ENCODE measurements at regions not wholly inside any gene's neighbourhood (a gene's known extent, or its start where the extent isn't known, plus 50 kb on each side); places are given as distances from the start of the nearest gene placed in this dataset.

- DNase-seq (ENCODE audit: low spot score) = no peak
- no peak for FAIRE-seq
Measured at GRCh38 chr2:16125614-16126516, 185.5 kb downstream of the MYCN start.

DNA sequence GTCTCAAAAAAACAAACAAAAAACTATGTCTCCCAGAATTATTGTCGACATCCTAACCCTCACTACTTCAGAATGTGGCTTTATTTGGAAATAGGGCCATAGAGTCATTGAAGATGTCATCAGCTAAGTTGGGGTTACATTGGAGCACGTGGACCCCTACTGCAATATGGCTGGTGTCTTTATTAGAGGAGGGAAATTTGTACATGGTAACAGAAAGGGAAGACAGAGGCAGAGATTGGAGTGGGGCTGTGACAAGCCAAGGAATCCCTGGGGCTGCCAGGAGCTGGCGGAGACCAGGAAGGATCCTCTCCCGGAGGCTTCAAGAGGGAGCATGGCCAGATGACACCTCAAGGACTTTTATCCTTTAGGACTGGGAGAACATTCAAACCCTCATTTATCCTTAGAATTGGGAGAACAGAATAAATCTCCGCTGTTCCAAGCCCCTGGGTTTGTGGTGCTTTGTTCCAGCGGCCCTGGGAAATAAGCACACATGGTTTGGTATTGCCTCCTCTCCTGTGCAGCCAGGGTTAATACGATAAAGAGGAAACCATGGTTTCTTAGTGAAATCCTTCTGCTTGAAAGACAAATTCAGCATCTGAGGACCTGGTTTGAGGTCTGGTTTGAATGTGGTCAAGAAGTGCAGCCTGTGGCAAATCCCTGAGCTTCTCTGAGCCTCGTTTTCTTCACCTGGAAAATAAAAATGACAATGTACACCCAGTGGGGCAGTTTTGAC is 184.7 kb downstream of the MYCN start:
- FAIRE-seq (no peak), DNase-seq (ENCODE audit: low spot score) (no peak)

DNA sequence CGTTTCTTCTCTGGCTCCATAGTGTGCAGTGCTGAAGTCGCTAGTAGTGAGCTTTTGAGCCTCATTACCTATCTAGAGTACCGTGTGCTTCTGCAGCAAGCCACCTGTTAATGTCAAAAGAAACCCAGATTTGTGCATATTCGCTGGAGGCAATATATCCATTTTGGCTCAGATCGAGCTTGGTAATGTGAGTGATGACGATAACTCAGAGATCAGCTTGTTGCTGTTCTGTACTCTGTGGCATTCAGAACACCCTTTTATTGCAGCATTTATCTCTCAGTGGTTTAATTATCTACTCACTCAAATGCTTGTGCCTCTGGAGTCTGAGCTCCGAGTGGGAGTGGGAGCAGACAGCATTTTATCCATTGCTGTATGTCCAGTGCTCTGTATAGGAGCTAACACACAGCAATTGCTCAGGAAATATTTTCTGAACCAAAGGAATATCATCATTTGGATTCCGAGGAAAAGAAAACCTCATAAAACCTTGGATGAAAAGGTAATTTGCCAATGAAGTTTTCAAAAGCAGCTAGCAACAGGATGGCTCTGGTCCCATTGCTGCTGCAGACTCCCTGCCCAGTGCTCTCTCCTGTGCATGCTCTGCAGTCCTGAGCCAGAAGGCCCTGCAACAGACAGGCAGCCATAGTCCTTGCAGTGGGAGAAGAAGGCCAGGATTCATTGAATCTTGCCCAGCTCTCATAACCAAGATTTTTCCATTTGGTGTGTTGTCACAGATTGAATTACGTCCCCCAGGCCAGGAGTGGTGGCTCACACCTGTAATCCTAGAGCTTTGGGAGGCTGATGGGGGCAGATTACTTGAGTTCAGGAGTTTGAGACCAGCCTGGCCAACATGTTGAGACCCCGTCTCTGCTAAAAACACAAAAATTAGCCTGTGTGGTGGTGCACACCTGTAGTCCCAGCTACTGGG is 183.8 kb downstream of the MYCN start:
- no peak for DNase-seq (ENCODE audit: low spot score)
- FAIRE-seq = no peak

- no peak for FAIRE-seq
- no peak for DNase-seq (ENCODE audit: low spot score)
Measured at GRCh38 chr2:16123421-16123820, 183.1 kb downstream of the MYCN start.

DNA sequence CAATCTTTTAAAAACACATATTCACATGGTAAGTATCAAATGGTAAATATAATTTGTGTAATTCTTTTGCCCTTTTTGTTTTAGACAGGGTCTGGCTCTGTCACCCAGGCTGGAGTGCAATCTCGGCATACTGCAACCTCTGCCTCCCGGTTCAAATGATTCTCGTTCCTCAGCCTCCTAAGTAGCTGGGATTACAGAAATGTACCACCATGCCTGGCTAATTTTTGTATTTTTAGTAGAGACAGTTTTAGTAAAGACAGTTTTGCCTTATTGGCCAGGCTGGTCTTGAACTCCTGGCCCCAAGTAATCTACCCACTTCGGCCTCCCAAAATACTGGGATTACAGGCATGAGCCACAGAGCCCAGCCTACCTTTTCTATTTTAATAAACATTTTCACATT is 182.2 kb downstream of the MYCN start:
- FAIRE-seq = no peak
- no peak for DNase-seq (ENCODE audit: low spot score)

DNA sequence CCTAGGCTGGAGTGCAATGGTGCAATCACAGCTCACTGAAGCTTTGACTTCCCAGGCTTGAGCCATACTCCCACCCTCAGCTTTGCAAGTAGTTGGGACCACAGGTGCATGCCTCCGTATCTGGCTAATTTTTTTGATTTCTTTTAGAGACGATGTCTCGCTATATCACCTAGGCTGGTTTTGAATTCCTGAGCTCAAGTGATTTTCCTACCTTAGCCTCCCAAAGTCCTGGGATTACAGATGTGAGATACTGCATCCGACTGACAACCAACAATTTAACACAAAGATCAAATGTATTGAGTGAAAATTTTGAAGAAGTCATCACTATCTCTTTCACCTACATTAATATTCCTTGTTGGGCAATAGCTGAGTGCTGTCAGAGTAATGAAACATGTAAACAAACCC is 181.6 kb downstream of the MYCN start:
- FAIRE-seq = no peak
- no peak for DNase-seq (ENCODE audit: low spot score)

GRCh38 chr2:16121231-16121985 is 181.1 kb downstream of the MYCN start:
- DNase-seq (ENCODE audit: low spot score) = no peak
- no peak for FAIRE-seq

DNA sequence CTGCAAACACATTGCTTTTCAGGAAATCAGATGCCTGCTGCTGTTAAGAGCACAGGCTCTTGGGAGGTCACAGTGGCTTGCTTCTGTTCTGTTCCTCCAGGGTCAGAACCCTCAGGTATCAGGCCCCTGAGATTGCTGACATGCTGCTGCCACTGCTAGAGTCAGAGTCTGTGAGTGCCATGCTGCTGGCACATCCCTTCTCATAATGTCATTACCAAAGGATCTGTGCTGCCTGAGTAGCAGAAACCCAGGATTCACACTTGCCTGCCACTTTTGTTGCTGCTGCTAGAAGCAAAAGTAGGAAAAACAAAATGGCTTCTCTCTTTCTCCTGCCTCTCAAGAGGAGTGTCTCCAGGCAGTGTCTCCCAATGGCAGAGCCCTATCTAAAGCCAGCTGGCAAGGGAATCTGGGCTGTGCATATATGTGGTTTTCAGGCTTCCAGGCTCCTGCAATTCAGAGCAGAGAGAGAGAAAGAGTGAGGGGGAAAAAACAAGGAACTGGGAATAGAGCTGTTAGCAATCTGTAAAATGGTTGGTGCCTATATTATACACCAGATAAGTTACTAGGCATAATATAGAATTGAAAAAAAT is 180.3 kb downstream of the MYCN start:
- DNase-seq (ENCODE audit: low spot score) (no peak), FAIRE-seq (no peak)

DNA sequence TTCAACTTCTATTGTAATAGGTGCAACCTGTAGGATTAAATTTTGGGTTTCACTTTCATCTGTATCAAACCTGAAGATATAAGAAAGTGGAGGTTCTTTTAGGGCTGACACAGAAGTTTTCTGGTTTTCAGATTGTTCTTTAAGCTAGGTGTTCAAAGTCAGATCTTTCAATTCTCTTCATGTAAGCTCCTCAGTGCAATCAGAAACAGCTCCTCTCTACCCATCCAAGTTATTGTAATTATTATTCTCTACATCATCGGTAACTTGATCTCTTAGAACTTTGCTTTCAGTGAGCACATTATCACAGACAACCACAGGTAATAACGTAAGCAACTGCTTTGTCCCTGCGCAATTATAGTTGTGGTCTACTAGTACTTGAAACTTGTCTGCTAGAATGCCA is 179.4 kb downstream of the MYCN start:
- DNase-seq (ENCODE audit: low spot score) = no peak
- no peak for FAIRE-seq

DNA sequence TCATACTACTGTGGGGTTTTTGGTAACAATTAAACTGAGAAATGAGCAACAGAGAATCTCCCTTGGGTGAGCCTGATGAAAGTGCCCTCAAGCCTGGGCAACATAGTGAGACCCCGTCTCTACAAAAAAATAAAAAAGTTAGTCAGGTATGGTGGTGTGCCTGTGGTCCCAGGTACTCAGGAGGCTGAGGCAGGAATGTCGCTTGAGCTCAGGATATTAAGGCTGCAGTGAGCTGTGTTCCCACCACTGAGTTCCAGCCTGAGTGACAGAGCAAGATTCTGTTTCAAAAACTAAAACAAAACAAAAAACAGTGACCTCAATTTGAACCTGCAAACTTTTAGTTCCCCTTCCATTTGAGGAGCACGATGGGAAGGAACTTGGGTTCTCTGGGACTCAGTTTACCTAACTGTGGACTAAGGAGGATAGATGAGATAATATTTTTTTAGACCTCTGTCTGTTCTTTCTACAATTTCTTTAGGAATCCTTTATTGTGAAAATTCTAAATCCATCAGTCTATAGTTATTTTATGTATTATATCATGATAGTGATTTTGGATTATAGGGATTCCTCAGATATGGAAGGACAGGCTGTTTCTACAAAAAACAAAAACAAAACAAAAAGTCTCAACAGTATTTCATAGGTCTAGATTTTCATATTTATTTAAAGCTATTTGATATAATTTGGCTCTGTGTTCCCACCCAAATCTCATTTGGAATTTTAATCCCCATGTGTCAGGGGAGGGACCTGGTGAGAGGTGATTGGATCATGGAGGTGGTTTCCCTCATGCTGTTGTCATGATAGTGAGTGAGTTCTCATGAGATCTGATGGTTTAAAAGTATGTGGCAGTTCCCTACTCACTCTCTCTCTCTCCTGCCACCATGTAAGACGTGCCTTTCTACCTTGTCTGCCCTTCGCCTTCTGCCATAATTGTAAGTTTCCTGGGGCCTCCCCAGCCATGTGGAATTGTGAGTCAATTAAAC is 178.6 kb downstream of the MYCN start:
- FAIRE-seq = no peak

GRCh38 chr2:16117791-16118610 is 177.7 kb downstream of the MYCN start:
- DNase-seq (ENCODE audit: low spot score) (no peak), FAIRE-seq (no peak)

More for the DNA sequence above, 178.6 kb downstream of the MYCN start:
- DNase-seq (ENCODE audit: low spot score) = no peak

GRCh38 chr2:16117021-16117700 is 176.8 kb downstream of the MYCN start:
- FAIRE-seq (no peak), DNase-seq (ENCODE audit: low spot score) (no peak)

- FAIRE-seq (no peak), DNase-seq (ENCODE audit: low spot score) (no peak)
Measured at GRCh38 chr2:16115881-16116830, 175.8 kb downstream of the MYCN start.

- DNase-seq (ENCODE audit: low spot score) = no peak
- FAIRE-seq = no peak
Measured at GRCh38 chr2:16115291-16115690, 174.9 kb downstream of the MYCN start.

- no peak for FAIRE-seq
Measured at GRCh38 chr2:16114836-16115235, 174.5 kb downstream of the MYCN start.

GRCh38 chr2:16114070-16114469 is 173.7 kb downstream of the MYCN start:
- no peak for DNase-seq (ENCODE audit: low spot score)
- peak; percentile 27 for FAIRE-seq

More at GRCh38 chr2:16114836-16115235, 174.5 kb downstream of the MYCN start:
- no peak for DNase-seq (ENCODE audit: low spot score)

DNA sequence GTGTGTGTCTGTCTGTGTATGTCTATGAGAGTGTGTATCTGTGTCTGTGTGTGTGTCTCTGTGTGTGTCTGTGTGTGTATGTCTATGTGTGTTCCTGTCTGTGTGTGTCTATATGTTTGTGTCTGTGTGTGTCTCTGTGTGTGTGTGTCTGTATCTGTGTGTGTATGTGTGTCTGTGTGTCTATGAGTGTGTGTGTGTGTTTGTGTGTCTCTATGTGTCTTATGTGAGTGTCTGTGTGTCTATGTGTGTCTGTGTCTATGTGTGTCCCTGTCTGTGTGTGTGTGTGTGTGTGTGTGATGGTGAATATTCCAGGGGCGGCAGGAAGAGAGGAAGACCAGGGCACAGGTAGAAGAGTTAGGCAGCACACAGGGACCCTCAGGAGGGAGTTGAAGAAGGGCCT is 173.2 kb downstream of the MYCN start:
- DNase-seq (ENCODE audit: low spot score) (no peak), FAIRE-seq (peak; percentile 99)
